HG02970 (cell line): ENCODE measurements at regions not wholly inside any gene's neighbourhood (a gene's known extent, or its start where the extent isn't known, plus 50 kb on each side); places are given as distances from the start of the nearest gene placed in this dataset.

Source experiments
- ATAC-seq: cut with Tn5 transposase; IDR thresholded peaks from one replicate; pipeline ENCODE4 v1.9.1; 2021; ENCODE audit warnings: mild to moderate bottlenecking, moderate library complexity, moderate number of reproducible peaks; ENCODE audit not compliant: unreplicated experiment, low FRiP score

DNA sequence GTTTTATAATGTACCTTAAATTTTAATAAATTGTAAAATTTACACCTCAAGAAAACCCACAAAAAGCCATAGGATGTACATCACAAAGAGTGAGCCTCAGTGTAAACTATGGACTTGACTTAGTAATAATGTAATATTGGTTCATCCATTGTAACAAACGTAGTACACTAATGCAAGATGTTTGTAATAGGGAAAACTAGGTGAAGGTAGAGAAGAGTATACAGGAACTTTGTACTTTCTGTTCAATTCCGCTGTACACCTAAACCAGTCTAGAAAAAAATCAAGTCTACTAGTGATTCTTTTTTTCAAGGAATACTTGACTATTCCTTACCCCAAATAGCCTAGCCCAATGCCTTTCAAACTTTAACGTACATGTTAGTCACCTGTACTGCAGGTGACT, 222.3 kb upstream of the FGGY start:
- no peak for ATAC-seq

GRCh38 chr1:59075021-59075420, 221.9 kb upstream of the FGGY start:
- no peak for ATAC-seq

GRCh38 chr1:59076612-59077011, 220.3 kb upstream of the FGGY start:
- ATAC-seq, result no peak

DNA sequence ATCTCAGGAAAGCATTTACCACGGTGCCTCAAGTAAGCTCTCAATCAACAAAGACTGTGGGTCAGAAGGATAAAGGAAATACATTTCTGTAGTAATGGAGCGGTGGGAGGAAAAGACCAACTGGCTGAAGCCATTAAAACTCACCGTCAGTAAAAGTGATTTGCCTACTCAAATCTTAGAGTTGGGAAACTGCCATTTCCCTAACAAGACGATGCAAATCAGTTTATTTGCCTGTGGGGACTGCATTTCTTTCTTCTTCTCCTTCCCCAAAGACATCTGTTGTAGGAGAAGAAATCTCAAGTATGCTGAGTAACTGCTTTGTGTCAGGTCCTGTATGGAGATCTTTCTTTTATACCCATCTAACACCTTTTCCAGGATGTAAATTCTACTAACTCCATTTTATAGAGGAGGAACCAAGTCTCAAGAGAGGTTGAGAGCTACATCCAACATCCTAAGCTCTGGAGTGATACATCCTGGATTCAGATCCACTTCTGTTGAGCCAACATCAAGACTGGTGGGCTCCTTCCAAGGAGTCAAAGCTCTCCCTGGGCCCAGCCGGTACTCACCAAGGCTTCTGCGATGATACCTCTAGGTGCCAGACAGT, 219.3 kb upstream of the FGGY start:
- ATAC-seq, result no peak

- no peak for ATAC-seq
Measured at GRCh38 chr1:59078070-59078800, 218.7 kb upstream of the FGGY start.

DNA sequence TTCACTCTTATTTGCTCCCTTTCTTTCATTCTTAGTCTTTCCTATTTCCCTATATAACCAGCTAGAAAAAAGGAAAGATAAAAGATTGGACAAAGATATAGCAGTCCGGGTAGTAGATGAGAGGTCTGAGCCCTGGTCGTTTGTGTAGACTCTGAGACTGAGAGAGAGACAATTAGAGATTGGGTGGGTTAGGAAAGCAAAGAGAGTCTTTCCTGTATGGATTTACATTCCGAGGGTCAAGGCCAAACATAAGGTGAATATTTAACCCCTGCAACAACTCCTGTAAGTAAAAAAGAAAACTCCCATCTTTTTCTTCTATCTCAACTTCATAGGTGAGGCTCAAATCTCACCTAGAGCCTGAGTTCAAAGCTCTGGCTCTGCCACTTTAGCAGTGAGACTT, 218.0 kb upstream of the FGGY start:
- no peak for ATAC-seq

DNA sequence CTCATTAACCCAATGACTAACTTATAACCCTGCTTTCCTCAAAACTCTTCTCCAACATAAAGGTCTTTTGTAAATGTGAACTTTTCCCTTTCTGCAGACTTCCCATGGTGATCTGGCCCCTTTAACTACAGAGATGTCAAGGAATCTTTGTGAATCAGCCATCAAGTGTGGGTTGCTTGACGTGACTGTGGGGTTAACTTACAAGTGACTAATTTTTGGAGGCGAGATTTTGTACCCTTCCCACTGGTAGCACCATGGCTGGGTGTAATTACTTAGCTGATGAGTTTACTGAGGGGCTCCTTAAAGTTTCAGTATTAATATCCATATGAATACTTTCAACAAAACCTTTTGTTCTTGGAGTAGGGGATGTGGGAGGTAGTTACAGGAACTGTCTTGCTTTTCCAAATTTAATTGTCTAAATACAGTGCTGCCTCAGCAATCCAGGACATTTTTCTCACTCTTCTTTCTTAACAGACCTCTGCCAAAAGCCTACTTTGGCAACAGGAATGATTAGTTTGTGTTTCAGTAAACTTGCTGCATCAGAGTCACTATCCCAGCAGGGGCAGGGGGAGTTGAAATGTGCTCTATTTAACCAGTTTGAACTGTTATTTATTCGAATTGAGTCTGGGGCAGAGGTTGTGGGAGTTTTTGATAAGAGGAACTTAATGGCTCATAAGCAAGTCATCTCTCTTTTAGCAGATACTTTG, 217.3 kb upstream of the FGGY start:
- ATAC-seq, result no peak

DNA sequence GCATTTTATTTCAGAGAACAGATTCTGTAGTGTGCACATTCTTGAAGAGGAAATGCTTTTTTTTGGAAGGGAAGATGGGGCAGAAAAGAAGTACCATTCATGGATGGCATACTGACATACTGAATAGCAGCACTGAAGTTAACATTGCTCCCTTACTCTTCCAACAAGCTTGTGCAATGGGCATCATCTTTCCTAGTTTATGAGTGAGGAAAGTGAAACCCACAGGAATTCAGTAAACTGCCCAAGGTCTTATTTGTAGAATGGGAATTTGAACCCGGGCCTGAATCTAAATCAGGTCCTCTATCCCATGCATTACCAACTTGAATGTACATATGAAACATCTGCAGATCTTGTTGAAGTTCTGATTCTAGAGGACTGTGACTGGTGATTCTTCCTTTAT, 215.7 kb upstream of the FGGY start:
- no peak for ATAC-seq

- no peak for ATAC-seq
Measured at GRCh38 chr1:59081795-59082194, 215.1 kb upstream of the FGGY start.

DNA sequence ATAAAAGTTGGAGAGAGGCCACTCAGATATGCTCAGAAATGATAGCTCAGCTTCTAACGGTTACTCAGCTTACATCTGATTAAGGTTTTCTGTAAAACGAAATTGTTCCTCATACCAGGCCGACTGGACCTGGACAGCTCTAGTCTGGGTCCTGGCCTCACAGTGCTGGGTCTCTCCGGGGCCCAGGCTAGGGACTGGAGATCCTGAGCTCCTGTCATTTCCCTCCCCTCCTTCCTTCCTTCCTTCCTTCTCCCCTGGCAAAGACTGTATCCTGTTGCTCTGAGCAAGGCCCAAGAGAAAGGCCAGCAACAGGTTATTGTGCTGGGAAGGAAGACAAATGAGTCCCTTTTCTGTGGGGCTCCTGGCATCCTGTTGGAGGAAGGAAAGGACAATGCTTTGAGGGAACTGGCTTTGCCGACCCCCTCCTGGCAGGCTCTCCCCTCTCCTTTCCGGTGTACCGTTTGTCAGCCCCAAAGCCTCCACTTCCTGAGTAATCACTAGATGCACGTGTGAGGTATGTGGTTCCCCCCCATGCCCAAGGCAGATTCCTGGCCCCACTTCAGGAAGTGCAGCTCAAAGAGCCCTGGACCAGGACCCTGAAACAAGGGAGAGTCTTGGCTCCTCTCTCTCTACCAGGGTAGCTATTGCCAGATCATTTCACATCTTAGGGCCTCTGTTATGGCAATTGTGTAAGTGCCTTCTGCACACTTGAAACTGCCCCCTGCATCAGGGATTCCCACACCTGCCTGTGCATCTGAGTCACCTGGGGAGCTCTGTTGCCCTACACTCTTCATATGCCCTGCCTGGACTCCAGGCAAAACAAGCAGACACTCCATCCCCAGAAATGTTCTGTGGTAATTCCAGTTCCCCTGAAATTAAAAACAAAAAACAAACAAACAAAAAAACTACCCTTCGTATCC, 212.7 kb upstream of the FGGY start:
- ATAC-seq, result no peak

GRCh38 chr1:59085101-59085500, 211.8 kb upstream of the FGGY start:
- no peak for ATAC-seq

DNA sequence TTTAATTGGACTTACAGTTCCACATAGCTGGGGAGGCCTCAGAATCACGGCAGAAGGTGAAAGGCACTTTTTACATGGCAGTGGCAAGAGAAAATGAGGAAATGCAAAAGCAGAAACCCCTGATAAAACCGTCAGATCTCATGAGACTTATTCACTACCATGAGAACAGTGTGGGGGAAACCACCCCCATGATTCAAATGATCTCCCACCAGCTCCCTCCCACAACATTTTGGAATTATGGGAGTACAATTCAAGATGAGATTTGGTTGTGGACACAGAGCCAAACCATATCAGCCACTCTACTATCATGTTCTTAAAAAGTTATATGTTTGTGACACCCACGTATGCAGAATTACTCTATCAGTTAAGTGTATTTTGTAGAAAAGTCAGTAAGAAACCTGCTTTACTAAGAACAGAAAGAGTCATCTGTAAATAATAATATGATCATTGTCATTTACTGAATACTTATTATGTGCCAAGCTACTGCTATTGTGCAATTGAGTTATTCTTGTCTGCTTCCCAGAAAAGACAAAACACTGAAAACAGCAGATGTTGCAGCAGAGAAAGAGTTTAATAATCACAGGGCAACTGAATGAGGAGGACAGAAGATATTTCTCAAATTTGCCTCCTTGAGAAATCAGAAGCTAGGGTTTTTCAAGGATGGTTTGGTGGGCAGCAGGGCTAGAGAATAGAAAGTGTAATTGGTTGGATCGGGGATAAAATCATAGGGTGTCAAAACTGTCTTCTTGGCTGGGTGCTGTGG, 207.7 kb upstream of the FGGY start:
- no peak for ATAC-seq

DNA sequence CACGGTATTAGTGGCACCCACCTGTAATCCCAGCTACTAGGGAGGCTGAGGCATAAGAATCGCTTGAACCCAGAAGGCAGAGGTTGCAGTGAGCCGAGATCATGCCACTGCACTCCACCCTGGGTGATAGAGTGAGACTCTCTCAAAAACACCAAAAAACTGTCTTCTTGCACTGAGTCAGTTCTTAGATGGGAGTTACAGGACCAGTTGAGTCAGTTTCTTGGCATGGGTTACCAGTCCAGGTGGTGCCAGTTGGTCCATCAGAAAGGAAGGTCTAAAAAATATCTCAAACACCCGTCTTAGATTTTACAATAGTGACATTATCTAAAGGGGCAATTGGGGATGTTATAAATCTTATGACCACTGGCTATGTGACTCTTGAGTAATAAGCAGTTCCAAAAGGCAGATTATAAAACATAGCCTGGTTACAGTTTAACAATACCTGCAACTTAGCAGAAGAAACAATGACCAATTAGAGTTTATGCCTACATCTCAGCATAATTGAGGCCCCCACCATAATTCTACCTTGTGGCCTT, 206.9 kb upstream of the FGGY start:
- no peak for ATAC-seq

DNA sequence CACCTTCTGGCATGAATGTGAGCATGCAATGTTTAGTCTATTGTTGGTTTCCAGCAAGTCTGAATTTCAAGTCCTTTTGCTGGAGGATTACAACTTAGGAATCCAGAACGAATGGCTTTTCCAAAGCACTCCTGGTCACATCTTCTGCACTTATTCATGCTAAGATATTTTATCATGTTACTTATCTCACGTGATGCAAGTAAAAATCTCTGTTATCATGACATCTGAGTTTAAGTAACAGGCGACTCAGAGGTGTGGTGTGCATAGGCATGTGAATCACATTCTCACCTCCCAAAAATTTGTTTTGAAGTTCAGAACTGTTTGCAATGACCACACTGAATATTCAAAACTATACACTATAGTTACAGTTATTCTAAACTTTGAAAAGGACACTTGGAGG, 204.8 kb upstream of the FGGY start:
- no peak for ATAC-seq

- no peak for ATAC-seq
Measured at GRCh38 chr1:59094001-59094400, 202.9 kb upstream of the FGGY start.

- no peak for ATAC-seq
Measured at GRCh38 chr1:59096501-59096900, 200.4 kb upstream of the FGGY start.

- no peak for ATAC-seq
Measured at GRCh38 chr1:59098655-59099054, 198.2 kb upstream of the FGGY start.

DNA sequence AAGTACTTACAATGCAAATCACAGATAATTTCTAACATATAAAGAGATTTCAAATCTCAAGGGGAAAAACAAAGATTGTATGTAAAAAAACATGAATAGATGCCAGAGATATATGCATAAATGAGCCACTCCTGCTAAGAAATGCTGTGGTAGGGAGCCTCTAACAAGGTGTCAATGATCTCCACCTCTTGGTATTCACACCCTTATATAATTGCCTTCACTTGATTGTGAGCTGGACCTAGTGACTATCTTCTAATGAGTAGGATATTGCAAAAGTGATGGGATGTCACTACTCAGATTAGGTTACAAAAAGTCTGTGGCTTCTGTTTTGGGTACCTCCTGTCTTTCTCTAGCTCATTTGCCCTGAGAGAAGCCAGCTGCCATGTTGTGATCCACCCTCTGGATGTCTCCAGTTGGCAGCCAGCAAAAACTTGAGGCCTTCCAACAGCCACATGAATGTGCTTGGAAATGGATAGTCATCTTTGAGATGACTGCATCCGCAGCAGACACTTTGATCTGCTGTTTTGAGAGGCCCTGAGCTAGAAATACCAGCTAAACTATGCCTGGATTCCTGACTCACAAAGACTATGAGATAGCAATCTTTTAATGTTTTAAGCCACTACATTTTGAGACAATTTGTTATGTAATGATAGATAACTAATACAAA, 196.1 kb upstream of the FGGY start:
- no peak for ATAC-seq

- ATAC-seq, result no peak
Measured at GRCh38 chr1:59101518-59101917, 195.4 kb upstream of the FGGY start.
